Caco-2 (cell line): ENCODE measurements at regions not wholly inside any gene's neighbourhood (a gene's known extent, or its start where the extent isn't known, plus 50 kb on each side); places are given as distances from the start of the nearest gene placed in this dataset.

Experiments used
- BruUV-seq: library from RNA; stranded (reverse); fragments of 400-500 nt; replicated peaks from 2 replicates; lab custom pipeline; 2021; lab: Mats Ljungman, UMichigan
- CTCF ChIA-PET: fragments of 300-600 bp; sonication (Branson Sonifier 250); formaldehyde crosslinking; loops from one replicate; lab custom pipeline; 2022; ENCODE audit warnings: antibody characterized with exemption; lab: Charles Lee
- POLR2A ChIA-PET: fragments of 300-600 bp; sonication (Branson Sonifier 250); formaldehyde crosslinking; loops from one replicate; lab custom pipeline; 2022; ENCODE audit warnings: antibody characterized with exemption; lab: Charles Lee
- DNase-seq, 2 experiments: peaks; one replicate each; pipeline versions ENCODE4 v3.0.0 to v3.0.0-alpha.2; 2020 to 2022
- H3K27me3 ChIP-seq: replicated peaks from 2 replicates; pipeline ENCODE4 v1.6.0; 2011; ENCODE audit warnings: low read length; ENCODE audit not compliant: control insufficient read depth, insufficient read depth
- H3K36me3 ChIP-seq: 2 replicates; pipeline ENCODE4 v1.5.1; 2011; ENCODE audit warnings: low read length; ENCODE audit not compliant: control insufficient read depth, insufficient read depth
- H3K4me1 ChIP-seq: fragments of 250-450 bp; sonication (Bioruptor Pico); 2 replicates; pipeline ENCODE4 v1.5.1; 2020; ENCODE audit warnings: mild to moderate bottlenecking
- H3K4me3 ChIP-seq: 2 replicates; pipeline ENCODE4 v1.5.1; 2011; ENCODE audit warnings: low read depth, mild to moderate bottlenecking, control low read depth, low read length
- H3K9me3 ChIP-seq: fragments of 250-450 bp; sonication (Bioruptor Pico); 2 replicates; pipeline ENCODE4 v1.5.1; 2020; ENCODE audit warnings: mild to moderate bottlenecking, moderate library complexity
- H3K27ac Mint-ChIP-seq: one replicate; pipeline ENCODE4 v1.8.0; 2022; ENCODE audit warnings: mixed read lengths; ENCODE audit not compliant: unreplicated experiment
- H3K27me3 Mint-ChIP-seq: one replicate; pipeline ENCODE4 v1.8.0; 2022; ENCODE audit warnings: mixed read lengths; ENCODE audit not compliant: insufficient read depth, unreplicated experiment
- H3K36me3 Mint-ChIP-seq: one replicate; pipeline ENCODE4 v1.8.0; 2022; ENCODE audit warnings: mild to moderate bottlenecking, mixed read lengths; ENCODE audit not compliant: insufficient read depth, unreplicated experiment
- H3K4me1 Mint-ChIP-seq: one replicate; pipeline ENCODE4 v1.8.0; 2022; ENCODE audit warnings: low read depth, mixed read lengths; ENCODE audit not compliant: unreplicated experiment
- H3K4me3 Mint-ChIP-seq: one replicate; pipeline ENCODE4 v1.8.0; 2022; ENCODE audit warnings: mild to moderate bottlenecking, moderate library complexity, mixed read lengths; ENCODE audit not compliant: unreplicated experiment
- H3K9me3 Mint-ChIP-seq: one replicate; pipeline ENCODE4 v1.8.0; 2022; ENCODE audit warnings: mixed read lengths; ENCODE audit not compliant: unreplicated experiment
- CTCF ChIP-seq, 2 experiments: fragments of 200-600 bp in 1 of 2; IDR thresholded peaks; 1 replicate in 1 of 2; 2 replicates in 1 of 2; pipeline versions ENCODE4 v1.5.1 to v1.8.0; 2011 to 2022; ENCODE audit warnings: antibody characterized with exemption in 1 of 2, control low read depth in 1 of 2, inconsistent platforms in 1 of 2, low read depth in 1 of 2, low read length in 1 of 2, mild to moderate bottlenecking in 1 of 2, moderate library complexity in 1 of 2; ENCODE audit not compliant: insufficient read depth in 1 of 2, severe bottlenecking in 1 of 2, unreplicated experiment in 1 of 2
- intact Hi-C: fragments of 100-400 bp; cut with micrococcal nuclease; formaldehyde crosslinking; loops from one replicate; pipeline ENCODE4 v1.10.0; 2022; ENCODE audit not compliant: unreplicated experiment

- H3K4me3 ChIP-seq: no peak overlapping the region
- no peaks in the 10 kb centered on the region for H3K9me3 ChIP-seq
- H3K27me3 Mint-ChIP-seq: no peaks in the 10 kb centered on the region
- no peak for DNase-seq
- ChIA-PET POLR2A (no interaction called here), CTCF (no interaction called here)
- no peaks in the 10 kb centered on the region for H3K27me3 ChIP-seq
- H3K27ac Mint-ChIP-seq: no peak overlapping the region
- H3K4me3 Mint-ChIP-seq: no peak overlapping the region
- TF ChIP-seq CTCF (IDR thresholded peaks at IDR 0.05; ENCODE audit: insufficient read depth in 1 of 2, low read depth in 1 of 2, low read length in 1 of 2, severe bottlenecking in 1 of 2, unreplicated experiment in 1 of 2): no peak
- intact Hi-C loops: no loop called here
- H3K4me1 Mint-ChIP-seq: peaks cover 7% of the 10 kb centered on the region
- H3K36me3 ChIP-seq: no peaks in the 10 kb centered on the region
- H3K9me3 Mint-ChIP-seq: peaks cover 10% of the 10 kb centered on the region
- no peaks in the 10 kb centered on the region for H3K36me3 Mint-ChIP-seq
- BruUV-seq: no TSS peak
- peaks cover 3% of the 10 kb centered on the region; the same call in 1 of the 2 replicates for H3K4me1 ChIP-seq
These were observed 136.5 kb upstream of the DPYD start for GRCh38 chr1:98057236-98057910.

GRCh38 chr1:98056781-98057180 is 135.9 kb upstream of the DPYD start:
- intact Hi-C loops: no loop called here
- no peaks in the 10 kb centered on the region for H3K27me3 ChIP-seq
- no peak overlapping the region for H3K27ac Mint-ChIP-seq
- H3K4me1 Mint-ChIP-seq: peaks cover 7% of the 10 kb centered on the region
- no peak for TF ChIP-seq CTCF (IDR thresholded peaks at IDR 0.05; ENCODE audit: insufficient read depth in 1 of 2, low read depth in 1 of 2, low read length in 1 of 2, severe bottlenecking in 1 of 2, unreplicated experiment in 1 of 2)
- H3K9me3 ChIP-seq: no peaks in the 10 kb centered on the region
- H3K9me3 Mint-ChIP-seq: peaks cover 10% of the 10 kb centered on the region
- BruUV-seq: no TSS peak
- H3K4me1 ChIP-seq: peaks cover 3% of the 10 kb centered on the region; the same call in 1 of the 2 replicates
- H3K27me3 Mint-ChIP-seq: no peaks in the 10 kb centered on the region
- ChIA-PET POLR2A (no interaction called here), CTCF (no interaction called here)
- H3K4me3 ChIP-seq: no peak overlapping the region
- DNase-seq: no peak
- no peaks in the 10 kb centered on the region for H3K36me3 Mint-ChIP-seq
- no peaks in the 10 kb centered on the region for H3K36me3 ChIP-seq
- H3K4me3 Mint-ChIP-seq: no peak overlapping the region

- H3K36me3 Mint-ChIP-seq: no peaks in the 10 kb centered on the region
- Histone ChIP-seq H3K4me1 (peaks cover 3% of the 10 kb centered on the region; the same call in 1 of the 2 replicates), H3K27me3 (no peaks in the 10 kb centered on the region), H3K36me3 (no peaks in the 10 kb centered on the region), H3K9me3 (no peaks in the 10 kb centered on the region), H3K4me3 (no peak overlapping the region)
- H3K27ac Mint-ChIP-seq: no peak overlapping the region
- H3K9me3 Mint-ChIP-seq: peaks cover 10% of the 10 kb centered on the region
- CTCF ChIA-PET: no interaction called here
- no peak overlapping the region for H3K4me3 Mint-ChIP-seq
- no peak for TF ChIP-seq CTCF (IDR thresholded peaks at IDR 0.05; ENCODE audit: insufficient read depth in 1 of 2, low read depth in 1 of 2, low read length in 1 of 2, severe bottlenecking in 1 of 2, unreplicated experiment in 1 of 2)
- no TSS peak for BruUV-seq
- no peak for DNase-seq
- intact Hi-C loops: no loop called here
- peaks cover 7% of the 10 kb centered on the region for H3K4me1 Mint-ChIP-seq
- no peaks in the 10 kb centered on the region for H3K27me3 Mint-ChIP-seq
- POLR2A ChIA-PET: no interaction called here
These were observed 134.6 kb upstream of the DPYD start for GRCh38 chr1:98055457-98055856.
